WTC11 (cell line): ENCODE measurements at regions not wholly inside any gene's neighbourhood (a gene's known extent, or its start where the extent isn't known, plus 50 kb on each side); places are given as distances from the start of the nearest gene placed in this dataset.

Source experiments
- ATAC-seq: fragments of 200-7000 bp; cut with Tn5 transposase; 2 replicates; pipeline ENCODE4 v1.10.0; 2021; ENCODE audit warnings: mild to moderate bottlenecking, moderate library complexity
- CTCF ChIA-PET: fragments of 300-600 bp; sonication (Branson Sonifier 250); formaldehyde crosslinking; loops from one replicate; lab custom pipeline; 2021; ENCODE audit warnings: antibody characterized with exemption; lab: Charles Lee
- POLR2A ChIA-PET: fragments of 350-600 bp; sonication (Branson Sonifier 250); formaldehyde crosslinking; loops from one replicate; lab custom pipeline; 2021; ENCODE audit warnings: antibody characterized with exemption; lab: Charles Lee
- DNase-seq: peaks from one replicate; pipeline ENCODE4 v3.0.0; 2021; ENCODE audit warnings: low spot score
- H3K27ac Mint-ChIP-seq: 2 replicates; pipeline ENCODE4 v1.8.0; 2021; ENCODE audit warnings: mixed read lengths
- H3K27me3 Mint-ChIP-seq: 2 replicates; pipeline ENCODE4 v1.8.0; 2021; ENCODE audit warnings: low read depth, mild to moderate bottlenecking, moderate library complexity, mixed read lengths
- H3K36me3 Mint-ChIP-seq: 2 replicates; pipeline ENCODE4 v1.8.0; 2021; ENCODE audit warnings: mixed read lengths
- H3K4me1 Mint-ChIP-seq: 2 replicates; pipeline ENCODE4 v1.8.0; 2022; ENCODE audit warnings: mixed read lengths
- H3K4me3 Mint-ChIP-seq: 2 replicates; pipeline ENCODE4 v1.8.0; 2021; ENCODE audit warnings: mild to moderate bottlenecking, moderate library complexity, mixed read lengths
- H3K9me3 Mint-ChIP-seq: 2 replicates; pipeline ENCODE4 v1.8.0; 2021; ENCODE audit warnings: mixed read lengths
- ATF1 ChIP-seq: sonication (generic); formaldehyde crosslinking; IDR thresholded peaks from 2 replicates; pipeline ENCODE4 v1.8.1; 2023; ENCODE audit warnings: mild to moderate bottlenecking, moderate library complexity, missing genetic modification reagents
- FOXJ3 ChIP-seq: sonication (generic); formaldehyde crosslinking; IDR thresholded peaks from 2 replicates; pipeline ENCODE4 v1.9.0; 2021; ENCODE audit warnings: missing genetic modification reagents, mild to moderate bottlenecking, borderline replicate concordance
- GABPB1 ChIP-seq: sonication (generic); formaldehyde crosslinking; IDR thresholded peaks from 2 replicates; pipeline ENCODE4 v1.8.1; 2023; ENCODE audit warnings: mild to moderate bottlenecking, missing genetic modification reagents
- GTF2I ChIP-seq: fragments of 250-450 bp; sonication (Bioruptor Pico); conservative IDR thresholded peaks from 2 replicates; pipeline ENCODE4 v1.4.0; 2021; ENCODE audit warnings: mild to moderate bottlenecking
- ZNF121 ChIP-seq: sonication (generic); formaldehyde crosslinking; IDR thresholded peaks from 2 replicates; pipeline ENCODE4 v1.8.0; 2023; ENCODE audit warnings: missing genetic modification reagents
- ZNF219 ChIP-seq: sonication (generic); formaldehyde crosslinking; IDR thresholded peaks from 2 replicates; pipeline ENCODE4 v1.8.0; 2023; ENCODE audit warnings: missing genetic modification reagents, mild to moderate bottlenecking, borderline replicate concordance
- ZNF232 ChIP-seq: sonication (generic); formaldehyde crosslinking; IDR thresholded peaks from 2 replicates; pipeline ENCODE4 v1.8.0; 2022; ENCODE audit warnings: mild to moderate bottlenecking, missing genetic modification reagents
- ZNF396 ChIP-seq: fragments of 250-450 bp; sonication (Bioruptor Pico); IDR thresholded peaks from 2 replicates; pipeline ENCODE4 v1.8.0; 2021; ENCODE audit warnings: mild to moderate bottlenecking, moderate library complexity, borderline replicate concordance
- ZNF416 ChIP-seq: fragments of 250-450 bp; sonication (Bioruptor Pico); IDR thresholded peaks from 2 replicates; pipeline ENCODE4 v1.9.0; 2021; ENCODE audit warnings: mild to moderate bottlenecking, inconsistent platforms
- TF ChIP-seq, protein P1 (sequence below): sonication (generic); formaldehyde crosslinking; IDR thresholded peaks from 2 replicates; pipeline ENCODE4 v1.8.0; 2023; ENCODE audit warnings: missing genetic modification reagents, mild to moderate bottlenecking, borderline replicate concordance
- TF ChIP-seq, protein P2 (sequence below): fragments of 200-600 bp; IDR thresholded peaks from 2 replicates; pipeline ENCODE4 v1.8.0; 2022; ENCODE audit warnings: antibody characterized with exemption
- TF ChIP-seq, protein P3 (sequence below): sonication (generic); formaldehyde crosslinking; IDR thresholded peaks from 2 replicates; pipeline ENCODE4 v1.8.1; 2023; ENCODE audit warnings: mild to moderate bottlenecking, missing genetic modification reagents, borderline replicate concordance
- TF ChIP-seq, protein P4 (sequence below): fragments of 250-450 bp; sonication (Bioruptor Pico); IDR thresholded peaks from 2 replicates; pipeline ENCODE4 v1.9.0; 2021; ENCODE audit warnings: mild to moderate bottlenecking
- TF ChIP-seq, protein P5 (sequence below): sonication (generic); formaldehyde crosslinking; IDR thresholded peaks from 2 replicates; pipeline ENCODE4 v1.8.0; 2023; ENCODE audit warnings: missing genetic modification reagents

DNA sequence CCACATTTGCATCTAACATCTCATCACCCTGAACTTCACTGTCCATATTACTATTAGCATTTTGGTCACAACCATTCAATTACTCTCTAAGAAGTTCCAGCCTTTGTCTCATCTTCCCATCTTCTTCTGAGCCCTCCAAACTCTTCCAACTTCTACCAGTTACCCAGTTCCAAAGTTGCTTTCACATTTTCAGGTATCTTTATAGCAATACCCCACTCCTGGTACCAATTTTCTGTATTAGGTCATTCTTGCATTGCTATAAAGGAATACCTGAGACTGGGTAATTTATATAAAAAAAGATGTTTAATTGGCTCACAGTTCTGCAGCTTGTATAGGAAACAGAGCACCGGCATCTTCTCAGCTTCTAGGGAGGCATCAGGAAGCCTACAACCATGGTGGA is 64.7 kb upstream of the ARHGAP42 start (continued):
- TF ChIP-seq, protein P1, sequence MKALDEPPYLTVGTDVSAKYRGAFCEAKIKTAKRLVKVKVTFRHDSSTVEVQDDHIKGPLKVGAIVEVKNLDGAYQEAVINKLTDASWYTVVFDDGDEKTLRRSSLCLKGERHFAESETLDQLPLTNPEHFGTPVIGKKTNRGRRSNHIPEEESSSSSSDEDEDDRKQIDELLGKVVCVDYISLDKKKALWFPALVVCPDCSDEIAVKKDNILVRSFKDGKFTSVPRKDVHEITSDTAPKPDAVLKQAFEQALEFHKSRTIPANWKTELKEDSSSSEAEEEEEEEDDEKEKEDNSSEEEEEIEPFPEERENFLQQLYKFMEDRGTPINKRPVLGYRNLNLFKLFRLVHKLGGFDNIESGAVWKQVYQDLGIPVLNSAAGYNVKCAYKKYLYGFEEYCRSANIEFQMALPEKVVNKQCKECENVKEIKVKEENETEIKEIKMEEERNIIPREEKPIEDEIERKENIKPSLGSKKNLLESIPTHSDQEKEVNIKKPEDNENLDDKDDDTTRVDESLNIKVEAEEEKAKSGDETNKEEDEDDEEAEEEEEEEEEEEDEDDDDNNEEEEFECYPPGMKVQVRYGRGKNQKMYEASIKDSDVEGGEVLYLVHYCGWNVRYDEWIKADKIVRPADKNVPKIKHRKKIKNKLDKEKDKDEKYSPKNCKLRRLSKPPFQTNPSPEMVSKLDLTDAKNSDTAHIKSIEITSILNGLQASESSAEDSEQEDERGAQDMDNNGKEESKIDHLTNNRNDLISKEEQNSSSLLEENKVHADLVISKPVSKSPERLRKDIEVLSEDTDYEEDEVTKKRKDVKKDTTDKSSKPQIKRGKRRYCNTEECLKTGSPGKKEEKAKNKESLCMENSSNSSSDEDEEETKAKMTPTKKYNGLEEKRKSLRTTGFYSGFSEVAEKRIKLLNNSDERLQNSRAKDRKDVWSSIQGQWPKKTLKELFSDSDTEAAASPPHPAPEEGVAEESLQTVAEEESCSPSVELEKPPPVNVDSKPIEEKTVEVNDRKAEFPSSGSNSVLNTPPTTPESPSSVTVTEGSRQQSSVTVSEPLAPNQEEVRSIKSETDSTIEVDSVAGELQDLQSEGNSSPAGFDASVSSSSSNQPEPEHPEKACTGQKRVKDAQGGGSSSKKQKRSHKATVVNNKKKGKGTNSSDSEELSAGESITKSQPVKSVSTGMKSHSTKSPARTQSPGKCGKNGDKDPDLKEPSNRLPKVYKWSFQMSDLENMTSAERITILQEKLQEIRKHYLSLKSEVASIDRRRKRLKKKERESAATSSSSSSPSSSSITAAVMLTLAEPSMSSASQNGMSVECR (CRISPR knock-in tag) = no peak
- TF ChIP-seq ZNF396 (CRISPR knock-in tag) (no peak), ZNF232 (CRISPR knock-in tag) (no peak), ZNF121 (CRISPR knock-in tag) (no peak)
- TF ChIP-seq, protein P2, sequence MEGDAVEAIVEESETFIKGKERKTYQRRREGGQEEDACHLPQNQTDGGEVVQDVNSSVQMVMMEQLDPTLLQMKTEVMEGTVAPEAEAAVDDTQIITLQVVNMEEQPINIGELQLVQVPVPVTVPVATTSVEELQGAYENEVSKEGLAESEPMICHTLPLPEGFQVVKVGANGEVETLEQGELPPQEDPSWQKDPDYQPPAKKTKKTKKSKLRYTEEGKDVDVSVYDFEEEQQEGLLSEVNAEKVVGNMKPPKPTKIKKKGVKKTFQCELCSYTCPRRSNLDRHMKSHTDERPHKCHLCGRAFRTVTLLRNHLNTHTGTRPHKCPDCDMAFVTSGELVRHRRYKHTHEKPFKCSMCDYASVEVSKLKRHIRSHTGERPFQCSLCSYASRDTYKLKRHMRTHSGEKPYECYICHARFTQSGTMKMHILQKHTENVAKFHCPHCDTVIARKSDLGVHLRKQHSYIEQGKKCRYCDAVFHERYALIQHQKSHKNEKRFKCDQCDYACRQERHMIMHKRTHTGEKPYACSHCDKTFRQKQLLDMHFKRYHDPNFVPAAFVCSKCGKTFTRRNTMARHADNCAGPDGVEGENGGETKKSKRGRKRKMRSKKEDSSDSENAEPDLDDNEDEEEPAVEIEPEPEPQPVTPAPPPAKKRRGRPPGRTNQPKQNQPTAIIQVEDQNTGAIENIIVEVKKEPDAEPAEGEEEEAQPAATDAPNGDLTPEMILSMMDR = no peak

DNA sequence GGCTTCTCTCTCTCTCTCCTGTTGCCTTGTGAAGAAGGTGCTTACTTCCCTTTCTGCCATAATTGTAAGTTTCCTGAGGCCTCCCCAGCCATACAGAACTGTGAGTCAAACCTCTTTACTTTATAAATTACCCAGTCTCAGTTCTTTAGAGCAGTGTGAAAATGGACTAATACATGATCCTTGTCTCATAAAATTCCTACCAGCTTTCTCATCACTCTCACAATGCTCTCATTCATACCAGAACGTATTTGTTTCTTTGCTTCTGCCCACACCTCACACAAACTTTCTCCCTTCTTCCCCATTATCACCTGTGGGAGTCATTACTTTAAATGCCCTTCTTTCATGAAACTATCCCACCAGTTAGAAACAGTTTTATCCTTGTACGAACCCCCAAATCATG is 62.7 kb upstream of the ARHGAP42 start:
- Mint-ChIP-seq H3K27me3 (peaks cover 4% of the 10 kb centered on the region), H3K4me3 (no peak overlapping the region), H3K9me3 (peaks cover 44% of the 10 kb centered on the region), H3K36me3 (peaks cover 43% of the 10 kb centered on the region), H3K27ac (no peak overlapping the region), H3K4me1 (peaks cover 8% of the 10 kb centered on the region)
- no peak for ATAC-seq
- POLR2A ChIA-PET = no interaction called here
- TF ChIP-seq GTF2I (CRISPR knock-in tag) = no peak
- no peak for TF ChIP-seq ZNF416
- TF ChIP-seq ATF1 (CRISPR knock-in tag) = no peak
- TF ChIP-seq, protein P3, sequence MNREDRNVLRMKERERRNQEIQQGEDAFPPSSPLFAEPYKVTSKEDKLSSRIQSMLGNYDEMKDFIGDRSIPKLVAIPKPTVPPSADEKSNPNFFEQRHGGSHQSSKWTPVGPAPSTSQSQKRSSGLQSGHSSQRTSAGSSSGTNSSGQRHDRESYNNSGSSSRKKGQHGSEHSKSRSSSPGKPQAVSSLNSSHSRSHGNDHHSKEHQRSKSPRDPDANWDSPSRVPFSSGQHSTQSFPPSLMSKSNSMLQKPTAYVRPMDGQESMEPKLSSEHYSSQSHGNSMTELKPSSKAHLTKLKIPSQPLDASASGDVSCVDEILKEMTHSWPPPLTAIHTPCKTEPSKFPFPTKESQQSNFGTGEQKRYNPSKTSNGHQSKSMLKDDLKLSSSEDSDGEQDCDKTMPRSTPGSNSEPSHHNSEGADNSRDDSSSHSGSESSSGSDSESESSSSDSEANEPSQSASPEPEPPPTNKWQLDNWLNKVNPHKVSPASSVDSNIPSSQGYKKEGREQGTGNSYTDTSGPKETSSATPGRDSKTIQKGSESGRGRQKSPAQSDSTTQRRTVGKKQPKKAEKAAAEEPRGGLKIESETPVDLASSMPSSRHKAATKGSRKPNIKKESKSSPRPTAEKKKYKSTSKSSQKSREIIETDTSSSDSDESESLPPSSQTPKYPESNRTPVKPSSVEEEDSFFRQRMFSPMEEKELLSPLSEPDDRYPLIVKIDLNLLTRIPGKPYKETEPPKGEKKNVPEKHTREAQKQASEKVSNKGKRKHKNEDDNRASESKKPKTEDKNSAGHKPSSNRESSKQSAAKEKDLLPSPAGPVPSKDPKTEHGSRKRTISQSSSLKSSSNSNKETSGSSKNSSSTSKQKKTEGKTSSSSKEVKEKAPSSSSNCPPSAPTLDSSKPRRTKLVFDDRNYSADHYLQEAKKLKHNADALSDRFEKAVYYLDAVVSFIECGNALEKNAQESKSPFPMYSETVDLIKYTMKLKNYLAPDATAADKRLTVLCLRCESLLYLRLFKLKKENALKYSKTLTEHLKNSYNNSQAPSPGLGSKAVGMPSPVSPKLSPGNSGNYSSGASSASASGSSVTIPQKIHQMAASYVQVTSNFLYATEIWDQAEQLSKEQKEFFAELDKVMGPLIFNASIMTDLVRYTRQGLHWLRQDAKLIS (CRISPR knock-in tag) = no peak
- TF ChIP-seq, all 79 proteins: peak for 0
- DNase-seq = no peak
- CTCF ChIA-PET = no interaction called here

DNA sequence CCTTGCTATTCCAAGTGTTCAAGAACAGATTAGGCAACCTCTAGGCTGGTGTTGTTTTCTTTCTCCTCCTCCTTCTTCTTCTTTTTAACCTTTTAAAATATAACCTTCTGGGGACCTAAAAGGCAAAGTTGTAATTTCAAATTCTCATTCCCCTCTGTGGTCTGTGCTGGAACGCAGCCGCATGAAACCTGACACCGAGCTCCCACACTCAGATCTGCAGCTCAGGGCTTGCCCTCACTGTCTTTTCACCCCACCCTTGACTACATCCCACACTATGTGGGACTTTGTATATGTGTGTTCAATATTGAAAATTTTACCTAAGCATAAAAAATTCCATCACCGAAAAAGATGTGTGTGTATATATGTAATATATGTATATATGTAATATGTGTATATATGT is 62.0 kb upstream of the ARHGAP42 start:
- TF ChIP-seq ZNF232 (CRISPR knock-in tag) (no peak), GABPB1 (CRISPR knock-in tag) (no peak), ZNF219 (no peak), ZNF121 (CRISPR knock-in tag) (no peak), FOXJ3 (CRISPR knock-in tag) (no peak)
- TF ChIP-seq, protein P4, sequence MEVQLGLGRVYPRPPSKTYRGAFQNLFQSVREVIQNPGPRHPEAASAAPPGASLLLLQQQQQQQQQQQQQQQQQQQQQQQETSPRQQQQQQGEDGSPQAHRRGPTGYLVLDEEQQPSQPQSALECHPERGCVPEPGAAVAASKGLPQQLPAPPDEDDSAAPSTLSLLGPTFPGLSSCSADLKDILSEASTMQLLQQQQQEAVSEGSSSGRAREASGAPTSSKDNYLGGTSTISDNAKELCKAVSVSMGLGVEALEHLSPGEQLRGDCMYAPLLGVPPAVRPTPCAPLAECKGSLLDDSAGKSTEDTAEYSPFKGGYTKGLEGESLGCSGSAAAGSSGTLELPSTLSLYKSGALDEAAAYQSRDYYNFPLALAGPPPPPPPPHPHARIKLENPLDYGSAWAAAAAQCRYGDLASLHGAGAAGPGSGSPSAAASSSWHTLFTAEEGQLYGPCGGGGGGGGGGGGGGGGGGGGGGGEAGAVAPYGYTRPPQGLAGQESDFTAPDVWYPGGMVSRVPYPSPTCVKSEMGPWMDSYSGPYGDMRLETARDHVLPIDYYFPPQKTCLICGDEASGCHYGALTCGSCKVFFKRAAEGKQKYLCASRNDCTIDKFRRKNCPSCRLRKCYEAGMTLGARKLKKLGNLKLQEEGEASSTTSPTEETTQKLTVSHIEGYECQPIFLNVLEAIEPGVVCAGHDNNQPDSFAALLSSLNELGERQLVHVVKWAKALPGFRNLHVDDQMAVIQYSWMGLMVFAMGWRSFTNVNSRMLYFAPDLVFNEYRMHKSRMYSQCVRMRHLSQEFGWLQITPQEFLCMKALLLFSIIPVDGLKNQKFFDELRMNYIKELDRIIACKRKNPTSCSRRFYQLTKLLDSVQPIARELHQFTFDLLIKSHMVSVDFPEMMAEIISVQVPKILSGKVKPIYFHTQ = no peak
- TF ChIP-seq, protein P5, sequence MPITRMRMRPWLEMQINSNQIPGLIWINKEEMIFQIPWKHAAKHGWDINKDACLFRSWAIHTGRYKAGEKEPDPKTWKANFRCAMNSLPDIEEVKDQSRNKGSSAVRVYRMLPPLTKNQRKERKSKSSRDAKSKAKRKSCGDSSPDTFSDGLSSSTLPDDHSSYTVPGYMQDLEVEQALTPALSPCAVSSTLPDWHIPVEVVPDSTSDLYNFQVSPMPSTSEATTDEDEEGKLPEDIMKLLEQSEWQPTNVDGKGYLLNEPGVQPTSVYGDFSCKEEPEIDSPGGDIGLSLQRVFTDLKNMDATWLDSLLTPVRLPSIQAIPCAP = no peak
- TF ChIP-seq, all 79 proteins: peak for 0
- peaks cover 44% of the 10 kb centered on the region for H3K9me3 Mint-ChIP-seq
- H3K4me3 Mint-ChIP-seq = no peak overlapping the region
- ChIA-PET CTCF (interaction anchor here (1.0 kb wide), 1 partner anchor 10 kb away, joined by 3 read pairs; no protein-coding TSS in a partner anchor), POLR2A (no interaction called here)
- no peak overlapping the region for H3K27ac Mint-ChIP-seq
- DNase-seq (no peak), ATAC-seq (peak; percentile 53)
- H3K27me3 Mint-ChIP-seq = peaks cover 4% of the 10 kb centered on the region
- H3K36me3 Mint-ChIP-seq = peaks cover 43% of the 10 kb centered on the region
- H3K4me1 Mint-ChIP-seq = peaks cover 3% of the 10 kb centered on the region
